ENCODE measurements at regions not wholly inside any gene's neighbourhood (a gene's known extent, or its start where the extent isn't known, plus 50 kb on each side); places are given as distances from the start of the nearest gene placed in this dataset.
"Not testable (repeated sequence)": the region's sequence is repeated elsewhere in the genome, so short reads cannot be mapped to it uniquely, and the experiment has no call there.

GRCh38 chr12:61590864-61591263, 669.3 kb upstream of the USP15 start:
- POLR2A ChIA-PET; H3K27ac ChIP-seq (ENCODE audit: insufficient read depth in 1 of 2, low read depth in 1 of 2, low read length in 2 of 2, poor library complexity in 1 of 2, severe bottlenecking in 2 of 2); H3K36me3 ChIP-seq (ENCODE audit: control insufficient read depth in 4 of 4, insufficient read depth in 4 of 4, low read length in 3 of 4); CTCF ChIA-PET; H3K4me3 ChIP-seq (ENCODE audit: control insufficient read depth in 1 of 7, extremely low read depth in 1 of 7, insufficient read depth in 4 of 7, low read depth in 2 of 7, low read length in 6 of 7); H3K4me1 ChIP-seq (ENCODE audit: control extremely low read depth in 1 of 4, control insufficient read depth in 4 of 4, insufficient read depth in 4 of 4, low read length in 3 of 4); H3K27me3 ChIP-seq (replicated peaks in 2 of 5; ENCODE audit: control insufficient read depth in 4 of 5, insufficient read depth in 5 of 5, low read length in 4 of 5): not testable (repeated sequence)
- peaks cover 0 to 19% (median 3%) of the 10 kb centered on the region in 5 experiments for H3K9me3 ChIP-seq (ENCODE audit: control extremely low read depth in 1 of 5, control insufficient read depth in 4 of 5, insufficient read depth in 2 of 5, low read depth in 1 of 5, low read length in 4 of 5)
- peak; percentile 1 to 31 (median 3) for DNase-seq

GRCh38 chr12:61610143-61610542, 650.1 kb upstream of the USP15 start:
- no peaks in the 10 kb centered on the region for H3K9me3 ChIP-seq (ENCODE audit: control extremely low read depth in 1 of 5, control insufficient read depth in 4 of 5, insufficient read depth in 2 of 5, low read depth in 1 of 5, low read length in 4 of 5)
- peaks cover 0 to 2% (median 0%) of the 10 kb centered on the region in 4 experiments for H3K4me1 ChIP-seq (ENCODE audit: control extremely low read depth in 1 of 4, control insufficient read depth in 4 of 4, insufficient read depth in 4 of 4, low read length in 3 of 4)
- DNase-seq, result no peak
- ChIA-PET POLR2A (no interaction called here), CTCF (no interaction called here)
- H3K27me3 ChIP-seq (replicated peaks in 2 of 5; ENCODE audit: control insufficient read depth in 4 of 5, insufficient read depth in 5 of 5, low read length in 4 of 5), result no peaks in the 10 kb centered on the region
- H3K4me3 ChIP-seq (ENCODE audit: control insufficient read depth in 1 of 7, extremely low read depth in 1 of 7, insufficient read depth in 4 of 7, low read depth in 2 of 7, low read length in 6 of 7), result no peak overlapping the region
- H3K27ac ChIP-seq (ENCODE audit: insufficient read depth in 1 of 2, low read depth in 1 of 2, low read length in 2 of 2, poor library complexity in 1 of 2, severe bottlenecking in 2 of 2), result no peak overlapping the region
- no peaks in the 10 kb centered on the region for H3K36me3 ChIP-seq (ENCODE audit: control insufficient read depth in 4 of 4, insufficient read depth in 4 of 4, low read length in 3 of 4)

- H3K9me3 ChIP-seq (ENCODE audit: control extremely low read depth in 1 of 5, control insufficient read depth in 4 of 5, insufficient read depth in 2 of 5, low read depth in 1 of 5, low read length in 4 of 5), result peaks cover 0 to 3% (median 0%) of the 10 kb centered on the region in 5 experiments
- no peaks in the 10 kb centered on the region for H3K27me3 ChIP-seq (replicated peaks in 2 of 5; ENCODE audit: control insufficient read depth in 4 of 5, insufficient read depth in 5 of 5, low read length in 4 of 5)
- H3K36me3 ChIP-seq (ENCODE audit: control insufficient read depth in 4 of 4, insufficient read depth in 4 of 4, low read length in 3 of 4), result no peaks in the 10 kb centered on the region
- H3K27ac ChIP-seq (ENCODE audit: insufficient read depth in 1 of 2, low read depth in 1 of 2, low read length in 2 of 2, poor library complexity in 1 of 2, severe bottlenecking in 2 of 2), result no peak overlapping the region
- 100% methylated on average over 1 of the region's 2 CpGs for whole genome bisulfite sequencing (ENCODE audit: insufficient coverage)
- CTCF ChIA-PET, result no interaction called here
- DNase-seq, result no peak
- no peaks in the 10 kb centered on the region for H3K4me1 ChIP-seq (ENCODE audit: control extremely low read depth in 1 of 4, control insufficient read depth in 4 of 4, insufficient read depth in 4 of 4, low read length in 3 of 4)
- POLR2A ChIA-PET, result no interaction called here
- H3K4me3 ChIP-seq (ENCODE audit: control insufficient read depth in 1 of 7, extremely low read depth in 1 of 7, insufficient read depth in 4 of 7, low read depth in 2 of 7, low read length in 6 of 7), result no peak overlapping the region
Observed at GRCh38 chr12:61629702-61630101, 630.5 kb upstream of the USP15 start.

- no peak for DNase-seq
- H3K36me3 ChIP-seq (ENCODE audit: control insufficient read depth in 4 of 4, insufficient read depth in 4 of 4, low read length in 3 of 4), result no peaks in the 10 kb centered on the region
- ChIA-PET POLR2A (no interaction called here), CTCF (interaction anchor here (0.8 kb wide), 1 partner anchor 17 kb away, joined by 3 read pairs; no protein-coding TSS in a partner anchor)
- no peak overlapping the region for H3K27ac ChIP-seq (ENCODE audit: insufficient read depth in 1 of 2, low read depth in 1 of 2, low read length in 2 of 2, poor library complexity in 1 of 2, severe bottlenecking in 2 of 2)
- H3K4me3 ChIP-seq (ENCODE audit: control insufficient read depth in 1 of 7, extremely low read depth in 1 of 7, insufficient read depth in 4 of 7, low read depth in 2 of 7, low read length in 6 of 7), result no peak overlapping the region
- no peaks in the 10 kb centered on the region for H3K27me3 ChIP-seq (replicated peaks in 2 of 5; ENCODE audit: control insufficient read depth in 4 of 5, insufficient read depth in 5 of 5, low read length in 4 of 5)
- no peaks in the 10 kb centered on the region for H3K9me3 ChIP-seq (ENCODE audit: control extremely low read depth in 1 of 5, control insufficient read depth in 4 of 5, insufficient read depth in 2 of 5, low read depth in 1 of 5, low read length in 4 of 5)
- 100% methylated on average over 2 of the region's 3 CpGs for WGBS (ENCODE audit: insufficient coverage)
- H3K4me1 ChIP-seq (ENCODE audit: control extremely low read depth in 1 of 4, control insufficient read depth in 4 of 4, insufficient read depth in 4 of 4, low read length in 3 of 4), result no peaks in the 10 kb centered on the region
Observed at GRCh38 chr12:61646639-61647038, 613.6 kb upstream of the USP15 start.

- WGBS (ENCODE audit: insufficient coverage), result 100% methylated on average over 1 of the region's 2 CpGs
- ChIA-PET CTCF (interaction anchor here (0.9 kb wide), 1 partner anchor 13 kb away, joined by 3 read pairs; no protein-coding TSS in a partner anchor), POLR2A (no interaction called here)
- no peaks in the 10 kb centered on the region for H3K36me3 ChIP-seq (ENCODE audit: control insufficient read depth in 4 of 4, insufficient read depth in 4 of 4, low read length in 3 of 4)
- no peaks in the 10 kb centered on the region for H3K27me3 ChIP-seq (replicated peaks in 2 of 5; ENCODE audit: control insufficient read depth in 4 of 5, insufficient read depth in 5 of 5, low read length in 4 of 5)
- no peaks in the 10 kb centered on the region for H3K4me1 ChIP-seq (ENCODE audit: control extremely low read depth in 1 of 4, control insufficient read depth in 4 of 4, insufficient read depth in 4 of 4, low read length in 3 of 4)
- H3K27ac ChIP-seq (ENCODE audit: insufficient read depth in 1 of 2, low read depth in 1 of 2, low read length in 2 of 2, poor library complexity in 1 of 2, severe bottlenecking in 2 of 2), result no peak overlapping the region
- no peaks in the 10 kb centered on the region for H3K9me3 ChIP-seq (ENCODE audit: control extremely low read depth in 1 of 5, control insufficient read depth in 4 of 5, insufficient read depth in 2 of 5, low read depth in 1 of 5, low read length in 4 of 5)
- DNase-seq, result no peak
- H3K4me3 ChIP-seq (ENCODE audit: control insufficient read depth in 1 of 7, extremely low read depth in 1 of 7, insufficient read depth in 4 of 7, low read depth in 2 of 7, low read length in 6 of 7), result no peak overlapping the region
Observed at GRCh38 chr12:61647566-61647965, 612.6 kb upstream of the USP15 start.

GRCh38 chr12:61652265-61652664, 607.9 kb upstream of the USP15 start:
- no peaks in the 10 kb centered on the region for H3K27me3 ChIP-seq (replicated peaks in 2 of 5; ENCODE audit: control insufficient read depth in 4 of 5, insufficient read depth in 5 of 5, low read length in 4 of 5)
- no peaks in the 10 kb centered on the region for H3K9me3 ChIP-seq (ENCODE audit: control extremely low read depth in 1 of 5, control insufficient read depth in 4 of 5, insufficient read depth in 2 of 5, low read depth in 1 of 5, low read length in 4 of 5)
- H3K4me1 ChIP-seq (ENCODE audit: control extremely low read depth in 1 of 4, control insufficient read depth in 4 of 4, insufficient read depth in 4 of 4, low read length in 3 of 4), result no peaks in the 10 kb centered on the region
- DNase-seq, result no peak
- no peaks in the 10 kb centered on the region for H3K36me3 ChIP-seq (ENCODE audit: control insufficient read depth in 4 of 4, insufficient read depth in 4 of 4, low read length in 3 of 4)
- H3K4me3 ChIP-seq (ENCODE audit: control insufficient read depth in 1 of 7, extremely low read depth in 1 of 7, insufficient read depth in 4 of 7, low read depth in 2 of 7, low read length in 6 of 7), result no peak overlapping the region
- ChIA-PET CTCF (no interaction called here), POLR2A (no interaction called here)
- WGBS (ENCODE audit: insufficient coverage), result no CpG with 5 or more reads among the region's 2 CpGs
- H3K27ac ChIP-seq (ENCODE audit: insufficient read depth in 1 of 2, low read depth in 1 of 2, low read length in 2 of 2, poor library complexity in 1 of 2, severe bottlenecking in 2 of 2), result no peak overlapping the region

GRCh38 chr12:61654698-61655097, 605.5 kb upstream of the USP15 start:
- no peaks in the 10 kb centered on the region for H3K4me1 ChIP-seq (ENCODE audit: control extremely low read depth in 1 of 4, control insufficient read depth in 4 of 4, insufficient read depth in 4 of 4, low read length in 3 of 4)
- DNase-seq, result peak; percentile 31 to 38 (median 36)

More at GRCh38 chr12:61654698-61655097, 605.5 kb upstream of the USP15 start:
- H3K4me3 ChIP-seq (ENCODE audit: control insufficient read depth in 1 of 7, extremely low read depth in 1 of 7, insufficient read depth in 4 of 7, low read depth in 2 of 7, low read length in 6 of 7), result no peak overlapping the region
- H3K9me3 ChIP-seq (ENCODE audit: control extremely low read depth in 1 of 5, control insufficient read depth in 4 of 5, insufficient read depth in 2 of 5, low read depth in 1 of 5, low read length in 4 of 5), result no peaks in the 10 kb centered on the region
- ChIA-PET CTCF (interaction anchor here (1.4 kb wide), 1 partner anchor 338 kb away, joined by 4 read pairs; no protein-coding TSS in a partner anchor), POLR2A (no interaction called here)
- WGBS (ENCODE audit: insufficient coverage), result 100% methylated on average over 1 of the region's 3 CpGs
- no peak overlapping the region for H3K27ac ChIP-seq (ENCODE audit: insufficient read depth in 1 of 2, low read depth in 1 of 2, low read length in 2 of 2, poor library complexity in 1 of 2, severe bottlenecking in 2 of 2)
- H3K27me3 ChIP-seq (replicated peaks in 2 of 5; ENCODE audit: control insufficient read depth in 4 of 5, insufficient read depth in 5 of 5, low read length in 4 of 5), result no peaks in the 10 kb centered on the region
- no peaks in the 10 kb centered on the region for H3K36me3 ChIP-seq (ENCODE audit: control insufficient read depth in 4 of 4, insufficient read depth in 4 of 4, low read length in 3 of 4)

Data from common myeloid progenitor, CD34-positive (primary cell).